ENCODE measurements at regions not wholly inside any gene's neighbourhood (a gene's known extent, or its start where the extent isn't known, plus 50 kb on each side); places are given as distances from the start of the nearest gene placed in this dataset.

DNA sequence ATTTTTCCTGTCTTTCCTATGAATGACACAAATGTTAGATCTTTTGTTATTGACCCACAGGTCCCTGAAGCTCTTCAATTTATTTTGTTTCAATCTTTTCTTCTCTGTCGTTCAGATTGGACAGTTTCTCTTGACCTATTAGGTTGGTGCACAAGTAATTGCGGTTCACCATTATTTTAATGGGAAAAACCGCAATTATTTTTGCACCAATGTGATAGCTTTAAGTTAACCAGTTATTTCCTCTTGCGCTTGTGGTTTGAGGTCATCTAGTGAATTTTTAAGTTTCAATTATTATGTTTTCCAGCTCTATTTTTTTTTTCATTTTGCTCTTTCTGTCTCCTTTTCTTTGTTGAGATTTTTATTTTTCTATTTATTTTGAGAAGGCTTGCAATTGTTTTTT is 399.2 kb downstream of the INHBA start:
- H3K27me3 ChIP-seq (ENCODE audit: control insufficient read depth in 1 of 2, insufficient read depth in 2 of 2, low read length in 2 of 2) = no peaks in the 10 kb centered on the region
- ChIA-PET POLR2A (no interaction called here), CTCF (interaction anchor here (0.7 to 1.1 kb wide), 2 partner anchors 12 to 241 kb away, joined by 3 read pairs; no protein-coding TSS in a partner anchor)
- no peaks in the 10 kb centered on the region for H3K36me3 Mint-ChIP-seq (ENCODE audit: low read depth)
- H3K36me3 ChIP-seq (ENCODE audit: insufficient read depth, low read length) = no peaks in the 10 kb centered on the region
- H3K9me3 ChIP-seq (ENCODE audit: control insufficient read depth in 1 of 2, insufficient read depth in 1 of 2, low read length in 2 of 2) = peaks cover 0 to 9% of the 10 kb centered on the region in 2 experiments
- TF ChIP-seq CTCF (IDR thresholded peaks at IDR 0.05) = no peak
- no peak overlapping the region for H3K27ac Mint-ChIP-seq
- intact Hi-C loops (cut with DNase I, micrococcal nuclease) = no loop called here
- no peaks in the 10 kb centered on the region for H3K4me1 Mint-ChIP-seq (ENCODE audit: low read depth)
- H3K4me3 ChIP-seq (ENCODE audit: low read length) = no peak overlapping the region
- DNase-seq = no peak
- H3K27me3 Mint-ChIP-seq = no peaks in the 10 kb centered on the region
- no peaks in the 10 kb centered on the region for H3K4me1 ChIP-seq (ENCODE audit: insufficient read depth, low read length)
- no peaks in the 10 kb centered on the region for H3K9me3 Mint-ChIP-seq
- no peak for ATAC-seq (ENCODE audit: poor library complexity)
- no peak overlapping the region for H3K27ac ChIP-seq (ENCODE audit: low read depth in 1 of 2, low read length in 2 of 2)
- no peak overlapping the region for H3K4me3 Mint-ChIP-seq

- Mint-ChIP-seq H3K27ac (no peak overlapping the region), H3K36me3 (ENCODE audit: low read depth) (no peaks in the 10 kb centered on the region), H3K4me3 (no peak overlapping the region), H3K9me3 (no peaks in the 10 kb centered on the region), H3K4me1 (ENCODE audit: low read depth) (no peaks in the 10 kb centered on the region), H3K27me3 (no peaks in the 10 kb centered on the region)
- no peak overlapping the region for H3K27ac ChIP-seq (ENCODE audit: low read depth in 1 of 2, low read length in 2 of 2)
- TF ChIP-seq CTCF (IDR thresholded peaks at IDR 0.05) = no peak
- no peaks in the 10 kb centered on the region for H3K4me1 ChIP-seq (ENCODE audit: insufficient read depth, low read length)
- no peak overlapping the region for H3K4me3 ChIP-seq (ENCODE audit: low read length)
- H3K27me3 ChIP-seq (ENCODE audit: control insufficient read depth in 1 of 2, insufficient read depth in 2 of 2, low read length in 2 of 2) = no peaks in the 10 kb centered on the region
- ATAC-seq (ENCODE audit: poor library complexity) = no peak
- intact Hi-C loops (cut with DNase I, micrococcal nuclease) = no loop called here
- ChIA-PET CTCF (no interaction called here), POLR2A (no interaction called here)
- H3K9me3 ChIP-seq (ENCODE audit: control insufficient read depth in 1 of 2, insufficient read depth in 1 of 2, low read length in 2 of 2) = peaks cover 0 to 8% of the 10 kb centered on the region in 2 experiments
- DNase-seq = no peak
- no peaks in the 10 kb centered on the region for H3K36me3 ChIP-seq (ENCODE audit: insufficient read depth, low read length)
These were observed 404.5 kb downstream of the INHBA start for GRCh38 chr7:41298409-41298808.

GRCh38 chr7:41297166-41297565 is 405.7 kb downstream of the INHBA start:
- no peak for TF ChIP-seq CTCF (IDR thresholded peaks at IDR 0.05)
- ATAC-seq (ENCODE audit: poor library complexity) (no peak), DNase-seq (no peak)
- Mint-ChIP-seq H3K4me1 (ENCODE audit: low read depth) (no peaks in the 10 kb centered on the region), H3K9me3 (peaks cover 2% of the 10 kb centered on the region), H3K27me3 (no peaks in the 10 kb centered on the region), H3K27ac (no peak overlapping the region), H3K36me3 (ENCODE audit: low read depth) (no peaks in the 10 kb centered on the region), H3K4me3 (no peak overlapping the region)
- intact Hi-C loops (cut with DNase I, micrococcal nuclease) = no loop called here
- Histone ChIP-seq H3K36me3 (ENCODE audit: insufficient read depth, low read length) (no peaks in the 10 kb centered on the region), H3K4me1 (ENCODE audit: insufficient read depth, low read length) (no peaks in the 10 kb centered on the region), H3K9me3 (ENCODE audit: control insufficient read depth in 1 of 2, insufficient read depth in 1 of 2, low read length in 2 of 2) (peaks cover 0 to 8% of the 10 kb centered on the region in 2 experiments), H3K27me3 (ENCODE audit: control insufficient read depth in 1 of 2, insufficient read depth in 2 of 2, low read length in 2 of 2) (no peaks in the 10 kb centered on the region), H3K27ac (ENCODE audit: low read depth in 1 of 2, low read length in 2 of 2) (no peak overlapping the region), H3K4me3 (ENCODE audit: low read length) (no peak overlapping the region)
- ChIA-PET CTCF (no interaction called here), POLR2A (no interaction called here)
